H7 (cell line): ENCODE measurements at regions not wholly inside any gene's neighbourhood (a gene's known extent, or its start where the extent isn't known, plus 50 kb on each side); places are given as distances from the start of the nearest gene placed in this dataset.

Source experiments
- DNase-seq: peaks from one replicate; pipeline ENCODE4 v3.0.0; 2012
- H3K27me3 ChIP-seq: 2 replicates; pipeline ENCODE4 v1.6.0; 2011; ENCODE audit warnings: mild to moderate bottlenecking, low read length; ENCODE audit not compliant: control insufficient read depth, insufficient read depth
- H3K36me3 ChIP-seq: replicated peaks from 2 replicates; pipeline ENCODE4 v1.5.1; 2011; ENCODE audit warnings: low read length; ENCODE audit not compliant: control insufficient read depth, insufficient read depth
- H3K4me3 ChIP-seq: 2 replicates; pipeline ENCODE4 v1.5.1; 2011; ENCODE audit warnings: low read depth, mild to moderate bottlenecking, control low read depth, low read length, moderate library complexity; ENCODE audit not compliant: insufficient read depth

DNA sequence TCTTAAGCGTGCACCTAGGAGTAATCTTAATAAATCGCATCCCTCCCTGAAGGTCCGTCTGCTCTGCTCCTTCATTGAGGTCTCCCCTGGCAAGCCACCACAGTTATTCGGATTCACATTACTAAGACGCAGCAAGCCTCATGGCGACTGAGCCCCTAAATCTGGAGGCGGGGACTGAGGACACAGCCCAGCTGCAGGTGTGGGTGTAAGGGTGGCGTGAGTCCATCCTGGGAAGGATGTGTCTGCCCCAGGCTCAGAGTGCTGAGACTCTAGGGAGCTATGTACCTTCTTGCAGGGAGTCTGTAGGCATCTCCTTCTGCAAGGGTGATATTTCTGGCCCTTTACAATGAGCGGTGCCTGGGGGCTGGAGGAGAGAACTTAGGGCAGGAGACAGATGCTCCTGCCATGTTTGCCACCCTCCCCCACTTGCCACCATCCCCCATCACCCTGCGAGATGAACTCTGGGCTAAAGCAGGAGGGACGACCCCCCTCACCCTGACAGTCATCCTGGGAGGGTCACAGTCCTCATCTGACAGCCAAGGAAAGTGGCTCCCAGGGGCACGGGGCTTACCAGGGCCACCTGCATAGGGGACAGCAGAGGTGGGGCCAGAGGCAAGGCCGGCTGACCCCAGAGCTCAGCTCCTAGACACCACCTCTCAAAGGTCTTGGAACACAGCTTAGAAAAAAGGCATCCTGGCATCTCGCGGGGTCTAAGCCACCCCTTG, 76.4 kb upstream of the FCN1 start:
- H3K4me3 ChIP-seq = no peak overlapping the region
- no peaks in the 10 kb centered on the region for H3K27me3 ChIP-seq
- no peak for DNase-seq
- no peaks in the 10 kb centered on the region for H3K36me3 ChIP-seq

DNA sequence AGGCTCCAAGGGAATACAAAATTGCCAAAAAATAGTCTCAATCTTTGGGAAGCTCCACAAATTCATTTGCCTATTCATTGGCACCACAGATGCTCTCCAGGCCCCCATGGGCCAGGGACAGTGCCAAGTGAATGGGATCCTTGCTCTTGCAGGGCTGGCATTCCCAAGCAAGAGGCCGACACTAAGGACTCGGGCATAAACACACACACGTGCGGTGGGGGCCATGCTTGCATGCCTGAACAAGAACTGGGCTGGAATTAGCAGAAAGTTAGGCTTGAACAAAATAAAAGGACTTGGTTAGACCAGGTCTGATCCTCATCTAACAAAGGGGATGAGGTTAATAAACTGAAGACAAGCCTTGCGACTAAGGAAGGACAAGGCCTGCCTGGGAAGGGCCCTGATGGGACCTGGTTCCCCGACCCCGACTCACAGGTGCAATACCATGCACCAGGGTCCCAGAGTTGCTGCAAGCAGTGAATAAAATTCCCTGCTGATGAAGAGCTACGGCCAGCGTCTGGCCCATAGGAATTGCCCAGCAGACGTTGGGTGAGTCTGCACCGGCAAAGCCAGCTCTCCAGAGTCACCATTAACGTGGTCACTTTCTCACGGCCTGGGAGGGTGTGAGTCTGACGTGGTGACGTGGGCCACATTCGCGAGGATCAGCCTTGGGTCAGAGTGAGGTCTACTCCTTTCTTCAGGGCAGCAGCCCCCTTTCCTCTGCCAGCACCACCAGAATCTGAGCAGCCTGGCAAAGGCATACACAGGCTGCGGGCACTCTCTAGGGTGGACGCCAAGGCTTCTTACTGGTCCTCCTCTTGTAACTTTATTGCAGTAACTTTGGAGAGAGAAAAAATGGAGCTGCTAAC, 77.4 kb upstream of the FCN1 start:
- Histone ChIP-seq H3K36me3 (no peaks in the 10 kb centered on the region), H3K4me3 (no peak overlapping the region), H3K27me3 (no peaks in the 10 kb centered on the region)
- DNase-seq = no peak

DNA sequence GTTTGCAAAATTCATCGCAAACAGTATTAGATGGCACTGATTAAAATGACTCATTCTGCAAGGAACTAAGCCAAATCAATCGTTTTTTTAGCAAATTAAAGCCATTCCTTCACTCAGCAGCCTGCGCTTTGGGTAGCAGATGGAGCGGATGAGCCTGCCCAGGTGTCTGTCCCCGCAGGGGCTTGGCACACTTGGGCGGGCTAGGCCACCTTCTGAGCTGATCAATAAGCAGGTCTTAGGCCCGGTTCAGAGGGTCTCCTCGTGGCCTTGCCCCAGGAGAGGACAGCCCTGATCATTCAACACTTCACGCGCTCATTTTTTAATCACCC, 78.0 kb upstream of the FCN1 start:
- DNase-seq = no peak
- H3K36me3 ChIP-seq = no peaks in the 10 kb centered on the region
- no peaks in the 10 kb centered on the region for H3K27me3 ChIP-seq
- H3K4me3 ChIP-seq = no peak overlapping the region

DNA sequence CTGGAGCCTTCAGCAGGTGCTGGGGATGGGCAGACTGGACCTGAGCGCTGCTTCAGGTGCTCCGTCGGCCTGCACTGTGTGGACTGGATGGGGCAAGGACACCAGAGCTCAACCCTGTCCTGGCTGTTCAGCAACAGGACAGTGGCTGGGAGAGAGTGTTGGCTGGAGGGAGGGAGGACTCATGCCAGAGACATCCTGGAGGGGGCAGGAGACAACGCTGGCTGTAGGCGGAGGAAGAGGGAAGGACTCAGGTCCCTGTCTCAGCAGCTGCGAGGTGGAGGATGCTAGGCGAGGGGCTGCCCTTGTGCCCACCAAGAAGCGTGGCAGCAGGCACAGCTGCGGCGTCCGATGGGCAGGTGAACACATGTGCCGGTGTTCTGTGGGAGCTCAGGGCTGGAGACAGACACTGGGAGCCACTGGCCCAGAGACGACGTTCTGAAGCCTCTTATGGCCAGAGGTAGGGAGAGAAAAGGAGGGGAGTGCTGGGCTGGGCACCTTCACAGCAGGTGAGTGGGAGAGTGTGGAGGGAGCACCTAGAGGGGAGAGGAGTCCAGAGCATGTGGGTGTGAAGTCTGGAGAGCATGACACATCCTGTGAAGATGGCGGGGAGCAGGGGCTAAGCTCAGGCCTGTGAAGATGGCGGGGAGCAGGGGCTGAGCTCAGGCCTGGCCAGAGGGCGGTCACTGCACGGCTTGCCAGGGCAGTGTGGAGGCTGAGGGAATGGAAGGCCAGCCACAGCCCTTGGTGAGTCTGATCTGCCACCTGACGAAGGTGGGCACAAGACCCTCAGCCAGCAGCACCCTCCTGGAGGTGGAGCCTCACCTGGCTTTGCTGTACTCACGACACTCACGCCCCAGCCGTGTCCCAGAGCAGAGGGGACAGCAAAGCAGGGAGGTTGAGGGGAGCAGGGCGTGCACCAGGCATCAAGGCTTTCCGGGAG, 79.1 kb upstream of the FCN1 start:
- H3K4me3 ChIP-seq = no peak overlapping the region
- no peaks in the 10 kb centered on the region for H3K27me3 ChIP-seq
- DNase-seq = no peak
- no peaks in the 10 kb centered on the region for H3K36me3 ChIP-seq

- H3K4me3 ChIP-seq = no peak overlapping the region
- no peaks in the 10 kb centered on the region for H3K36me3 ChIP-seq
- DNase-seq = no peak
- H3K27me3 ChIP-seq = no peaks in the 10 kb centered on the region
Observed at GRCh38 chr9:135000647-135001245, 83.0 kb upstream of the FCN1 start.

GRCh38 chr9:135001526-135001925, 83.8 kb upstream of the FCN1 start:
- no peak for DNase-seq
- no peaks in the 10 kb centered on the region for H3K27me3 ChIP-seq
- H3K4me3 ChIP-seq = no peak overlapping the region
- H3K36me3 ChIP-seq = no peaks in the 10 kb centered on the region

DNA sequence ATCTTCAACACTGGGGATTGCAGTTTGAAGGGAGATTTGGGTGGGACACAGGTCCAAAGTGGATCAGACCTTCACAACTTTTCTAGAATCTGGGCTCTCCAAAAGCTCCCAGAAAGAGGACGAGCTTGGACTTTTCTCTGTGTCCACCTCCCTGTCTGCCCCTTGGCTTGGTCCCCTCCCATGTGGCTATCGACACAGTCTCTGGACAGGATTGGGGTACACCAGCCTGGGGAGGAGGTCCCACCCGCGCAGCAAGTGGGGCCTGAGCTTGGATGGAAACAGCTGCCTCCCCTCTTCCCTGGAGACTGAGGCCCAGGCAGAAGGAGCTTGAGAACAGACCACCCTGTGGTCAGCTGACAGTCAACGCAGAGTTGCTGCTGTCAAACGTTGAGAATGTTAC, 84.6 kb upstream of the FCN1 start:
- H3K36me3 ChIP-seq = no peaks in the 10 kb centered on the region

DNA sequence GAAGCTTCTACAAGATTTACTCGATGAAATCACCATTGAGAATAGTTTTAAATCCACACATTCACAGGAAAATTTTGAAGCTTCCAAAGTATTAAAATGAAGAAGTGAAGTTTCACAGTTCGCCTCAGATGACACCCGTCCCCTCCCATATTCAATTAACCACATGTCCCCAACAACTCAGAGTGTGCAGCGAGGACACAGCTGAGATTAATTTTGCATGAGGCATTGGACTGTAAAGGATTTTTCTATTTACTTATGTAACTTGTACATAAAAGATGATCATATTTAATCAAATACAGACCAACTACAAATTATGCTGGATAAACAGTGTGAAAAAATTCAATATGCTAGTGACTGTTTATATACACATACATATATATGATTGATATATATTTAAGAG, 84.7 kb upstream of the OLFM1 start:
- Histone ChIP-seq H3K27me3 (no peaks in the 10 kb centered on the region), H3K4me3 (no peak overlapping the region), H3K36me3 (no peaks in the 10 kb centered on the region)
- DNase-seq = no peak

More for the DNA sequence above, 84.6 kb upstream of the FCN1 start:
- no peak for DNase-seq
- H3K27me3 ChIP-seq = no peaks in the 10 kb centered on the region
- no peak overlapping the region for H3K4me3 ChIP-seq

- no peak for DNase-seq
- H3K4me3 ChIP-seq = no peak overlapping the region
- H3K36me3 ChIP-seq = no peaks in the 10 kb centered on the region
- H3K27me3 ChIP-seq = no peaks in the 10 kb centered on the region
Observed at GRCh38 chr9:135004772-135005171, 82.7 kb upstream of the OLFM1 start.

DNA sequence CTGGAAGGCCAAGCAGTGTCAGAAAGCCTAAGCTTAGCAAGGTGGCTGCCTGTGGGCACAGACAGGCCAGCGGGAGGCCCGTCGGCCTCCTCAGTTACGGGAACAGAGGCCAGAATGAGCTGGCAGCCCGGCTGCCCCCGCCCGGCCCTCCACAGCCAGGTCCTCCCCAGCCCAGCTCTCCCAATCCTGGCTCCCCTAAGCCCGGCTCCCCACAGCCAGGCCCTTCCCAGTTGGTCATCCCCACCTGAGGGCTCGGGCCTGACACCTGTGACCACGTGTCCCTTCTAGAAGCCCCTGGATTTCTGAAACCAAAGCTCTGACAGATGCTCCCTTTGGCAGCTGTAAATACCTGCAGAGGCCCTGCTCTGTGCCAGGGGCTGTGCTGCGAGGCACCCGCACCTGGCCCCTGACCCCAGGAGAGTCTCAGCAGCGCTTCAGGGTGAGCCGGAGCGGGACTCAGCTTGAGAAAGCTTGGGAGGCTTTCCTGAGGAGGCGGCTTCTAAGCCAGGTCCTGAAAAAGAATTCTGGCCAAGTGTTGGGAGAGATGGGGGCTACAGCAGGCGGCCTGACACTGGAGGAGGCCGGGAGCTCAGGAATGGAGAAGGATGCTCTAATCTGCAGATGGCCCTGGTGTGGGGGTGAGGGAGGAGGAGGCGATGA, 80.4 kb upstream of the OLFM1 start:
- no peak for DNase-seq
- no peak overlapping the region for H3K4me3 ChIP-seq
- no peaks in the 10 kb centered on the region for H3K27me3 ChIP-seq
- no peaks in the 10 kb centered on the region for H3K36me3 ChIP-seq

- Histone ChIP-seq H3K36me3 (no peaks in the 10 kb centered on the region), H3K27me3 (no peaks in the 10 kb centered on the region), H3K4me3 (no peak overlapping the region)
- no peak for DNase-seq
Observed at GRCh38 chr9:135007601-135008000, 79.9 kb upstream of the OLFM1 start.

- H3K27me3 ChIP-seq = no peaks in the 10 kb centered on the region
- H3K4me3 ChIP-seq = no peak overlapping the region
- H3K36me3 ChIP-seq = no peaks in the 10 kb centered on the region
- DNase-seq = no peak
Observed at GRCh38 chr9:135008416-135008815, 79.1 kb upstream of the OLFM1 start.

GRCh38 chr9:135009051-135009560, 78.4 kb upstream of the OLFM1 start:
- H3K27me3 ChIP-seq = no peaks in the 10 kb centered on the region
- H3K4me3 ChIP-seq = no peak overlapping the region
- no peaks in the 10 kb centered on the region for H3K36me3 ChIP-seq
- peak; percentile 26 for DNase-seq
